ENCODE measurements at regions not wholly inside any gene's neighbourhood (a gene's known extent, or its start where the extent isn't known, plus 50 kb on each side); places are given as distances from the start of the nearest gene placed in this dataset.

- Histone ChIP-seq H3K4me3 (ENCODE audit: low read depth, low read length) (no peak overlapping the region), H3K27ac (ENCODE audit: extremely low read depth, low read depth, low read length) (no peak overlapping the region), H3K4me1 (ENCODE audit: control insufficient read depth, insufficient read depth, low read length) (0 out of 2 replicates have a peak, but pooled peaks cover 4% of the 10 kb centered on the region), H3K9me3 (ENCODE audit: control insufficient read depth, insufficient read depth, low read depth, low read length) (no peaks in the 10 kb centered on the region), H3K36me3 (ENCODE audit: control insufficient read depth in 2 of 2, insufficient read depth in 1 of 2, low read length in 2 of 2) (no peaks in the 10 kb centered on the region)
- POLR2A ChIA-PET: no interaction called here
- TF ChIP-seq ZNF2 (tag by site-specific recombination; IDR thresholded peaks at IDR 0.05): no peak
- no peak for TF ChIP-seq ZNF768 (tag by site-specific recombination; IDR thresholded peaks at IDR 0.05)
- no peak for TF ChIP-seq KLF8 (tag by site-specific recombination; IDR thresholded peaks at IDR 0.05)
- TF ChIP-seq ZNF302 (tag by site-specific recombination; IDR thresholded peaks at IDR 0.05; ENCODE audit: low read depth): no peak
- no peak for TF ChIP-seq SP3 (tag by site-specific recombination; IDR thresholded peaks at IDR 0.05)
- no peak for TF ChIP-seq ZNF211 (tag by site-specific recombination; IDR thresholded peaks at IDR 0.05; ENCODE audit: low read depth)
- TF ChIP-seq ZNF747 (tag by site-specific recombination; IDR thresholded peaks at IDR 0.05): no peak
- no peak for TF ChIP-seq HOXA7 (CRISPR knock-in tag; IDR thresholded peaks at IDR 0.05; ENCODE audit: borderline replicate concordance)
- no peak for TF ChIP-seq PRDM10 (tag by site-specific recombination; IDR thresholded peaks at IDR 0.05)
- no peak for TF ChIP-seq ZNF837 (tag by site-specific recombination; IDR thresholded peaks at IDR 0.05)
- no peak for TF ChIP-seq ZNF843 (tag by site-specific recombination; IDR thresholded peaks at IDR 0.05)
- no peak for TF ChIP-seq ZNF223 (tag by site-specific recombination; IDR thresholded peaks at IDR 0.05)
- no peak for TF ChIP-seq ELK4 (IDR thresholded peaks at IDR 0.05; ENCODE audit: borderline replicate concordance, low read depth, low read length)
- no peak for TF ChIP-seq ZNF560 (tag by site-specific recombination; IDR thresholded peaks at IDR 0.05; ENCODE audit: borderline replicate concordance)
- TF ChIP-seq ZNF23 (tag by site-specific recombination; IDR thresholded peaks at IDR 0.05; ENCODE audit: borderline replicate concordance): no peak
- CTCF ChIA-PET: interaction anchor here (0.7 kb wide), 1 partner anchor 13 kb away, joined by 3 read pairs; no protein-coding TSS in a partner anchor
Observed at GRCh38 chr14:51554953-51555352, 96.8 kb upstream of the FRMD6 start.

GRCh38 chr14:51561141-51561540 lies 90.6 kb upstream of the FRMD6 start:
- Histone ChIP-seq H3K4me3 (ENCODE audit: low read depth, low read length) (no peak overlapping the region), H3K27ac (ENCODE audit: extremely low read depth, low read depth, low read length) (no peak overlapping the region), H3K9me3 (ENCODE audit: control insufficient read depth, insufficient read depth, low read depth, low read length) (no peaks in the 10 kb centered on the region), H3K4me1 (ENCODE audit: control insufficient read depth, insufficient read depth, low read length) (peaks cover 6% of the 10 kb centered on the region; the same call in 1 of the 2 replicates), H3K36me3 (ENCODE audit: control insufficient read depth in 2 of 2, insufficient read depth in 1 of 2, low read length in 2 of 2) (no peaks in the 10 kb centered on the region)
- ChIA-PET CTCF (interaction anchor here (0.7 kb wide), 1 partner anchor 32 kb away, joined by 3 read pairs; no protein-coding TSS in a partner anchor), POLR2A (no interaction called here)
- TF ChIP-seq ZSCAN18 (tag by site-specific recombination; IDR thresholded peaks at IDR 0.05) (no peak), SCRT1 (tag by site-specific recombination; IDR thresholded peaks at IDR 0.05; ENCODE audit: borderline replicate concordance) (no peak), ZSCAN30 (tag by site-specific recombination; IDR thresholded peaks at IDR 0.05) (no peak), SALL2 (tag by site-specific recombination; IDR thresholded peaks at IDR 0.05; ENCODE audit: borderline replicate concordance) (no peak), ZNF521 (tag by site-specific recombination; IDR thresholded peaks at IDR 0.05) (no peak), KLF7 (tag by site-specific recombination; IDR thresholded peaks at IDR 0.05; ENCODE audit: borderline replicate concordance) (no peak), PBX3 (CRISPR knock-in tag; IDR thresholded peaks at IDR 0.05) (no peak), ZNF148 (tag by site-specific recombination; IDR thresholded peaks at IDR 0.05; ENCODE audit: borderline replicate concordance) (no peak), HIC1 (tag by site-specific recombination; IDR thresholded peaks at IDR 0.05) (no peak)
